ENCODE measurements at regions not wholly inside any gene's neighbourhood (a gene's known extent, or its start where the extent isn't known, plus 50 kb on each side); places are given as distances from the start of the nearest gene placed in this dataset.

- TF ChIP-seq CTCF (IDR thresholded peaks at IDR 0.05) (no peak), POLR2A (IDR thresholded peaks at IDR 0.05) (no peak)
- no peak for DNase-seq (ENCODE audit: low spot score in 2 of 2)
- intact Hi-C loops (cut with DNase I; ENCODE audit: low total_unique reads): no loop called here
- 54 to 62% methylated on average over 2 of the region's 2 CpGs for WGBS, 2 donors
- no peak overlapping the region for H3K4me3 ChIP-seq (ENCODE audit: low read depth, poor library complexity, severe bottlenecking)
Measured at GRCh38 chr1:187971851-187972250, 1143.1 kb downstream of the PLA2G4A start.

- TF ChIP-seq POLR2A (IDR thresholded peaks at IDR 0.05) (no peak), CTCF (IDR thresholded peaks at IDR 0.05) (no peak)
- intact Hi-C loops (cut with DNase I; ENCODE audit: low total_unique reads): no loop called here
Measured at GRCh38 chr1:187977298-187977697, 1148.5 kb downstream of the PLA2G4A start.

GRCh38 chr1:187985145-187985896, 1156.6 kb downstream of the PLA2G4A start:
- H3K4me3 ChIP-seq (ENCODE audit: low read depth, poor library complexity, severe bottlenecking): no peak overlapping the region
- intact Hi-C loops (cut with DNase I; ENCODE audit: low total_unique reads): no loop called here
- TF ChIP-seq POLR2A (IDR thresholded peaks at IDR 0.05) (no peak), CTCF (IDR thresholded peaks at IDR 0.05) (no peak)
- WGBS, 2 donors: 81 to 84% methylated on average over 4 of the region's 4 CpGs
- no peak for DNase-seq (ENCODE audit: low spot score in 2 of 2)

More at GRCh38 chr1:187977298-187977697, 1148.5 kb downstream of the PLA2G4A start:
- DNase-seq (ENCODE audit: low spot score in 2 of 2): no peak
- no peak overlapping the region for H3K4me3 ChIP-seq (ENCODE audit: low read depth, poor library complexity, severe bottlenecking)

GRCh38 chr1:187985897-187986654, 1157.3 kb downstream of the PLA2G4A start:
- WGBS, 2 donors: 67 to 72% methylated on average over 3 of the region's 3 CpGs
- DNase-seq (ENCODE audit: low spot score in 2 of 2): no peak
- TF ChIP-seq CTCF (IDR thresholded peaks at IDR 0.05) (no peak), POLR2A (IDR thresholded peaks at IDR 0.05) (no peak)
- no peak overlapping the region for H3K4me3 ChIP-seq (ENCODE audit: low read depth, poor library complexity, severe bottlenecking)
- intact Hi-C loops (cut with DNase I; ENCODE audit: low total_unique reads): no loop called here

GRCh38 chr1:187987236-187987776, 1158.6 kb downstream of the PLA2G4A start:
- 84 to 97% methylated on average over 1 of the region's 1 CpG for WGBS, 2 donors
- no peak for DNase-seq (ENCODE audit: low spot score in 2 of 2)
- TF ChIP-seq CTCF (IDR thresholded peaks at IDR 0.05): no peak
- TF ChIP-seq POLR2A (IDR thresholded peaks at IDR 0.05): no peak
- intact Hi-C loops (cut with DNase I; ENCODE audit: low total_unique reads): no loop called here
- H3K4me3 ChIP-seq (ENCODE audit: low read depth, poor library complexity, severe bottlenecking): no peak overlapping the region
